NCI-H1048 (cell line): ENCODE measurements at regions not wholly inside any gene's neighbourhood (a gene's known extent, or its start where the extent isn't known, plus 50 kb on each side); places are given as distances from the start of the nearest gene placed in this dataset.
A peak's percentile ranks its signal among the peaks of the same experiment; 100 is the strongest.

Experiments
- DNase-seq: peaks from one replicate; lab custom pipeline; 2025; lab: John Stamatoyannopoulos, UW

GRCh38 chr5:68352166-68352565, 136.6 kb downstream of the PIK3R1 start:
- no peak for DNase-seq

DNA sequence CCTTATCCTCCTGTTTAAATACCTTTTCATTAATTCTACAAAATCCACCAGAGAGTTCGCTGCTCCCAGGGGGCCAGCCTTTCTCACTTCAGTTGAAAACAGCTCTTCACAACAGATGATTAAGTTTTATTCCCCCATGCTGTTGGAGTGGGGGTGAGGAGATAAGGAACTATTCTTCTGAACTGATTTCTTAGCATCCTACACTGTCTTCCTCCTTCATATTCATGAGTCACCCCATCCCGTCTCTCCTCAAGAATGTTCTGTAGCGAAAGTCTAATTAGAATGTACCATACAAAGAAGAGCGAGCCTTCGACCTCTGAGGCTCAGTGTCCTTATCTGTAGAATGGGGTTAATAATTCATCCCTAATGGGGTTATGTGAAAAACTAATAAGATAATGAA, 138.0 kb downstream of the PIK3R1 start:
- DNase-seq = no peak

DNA sequence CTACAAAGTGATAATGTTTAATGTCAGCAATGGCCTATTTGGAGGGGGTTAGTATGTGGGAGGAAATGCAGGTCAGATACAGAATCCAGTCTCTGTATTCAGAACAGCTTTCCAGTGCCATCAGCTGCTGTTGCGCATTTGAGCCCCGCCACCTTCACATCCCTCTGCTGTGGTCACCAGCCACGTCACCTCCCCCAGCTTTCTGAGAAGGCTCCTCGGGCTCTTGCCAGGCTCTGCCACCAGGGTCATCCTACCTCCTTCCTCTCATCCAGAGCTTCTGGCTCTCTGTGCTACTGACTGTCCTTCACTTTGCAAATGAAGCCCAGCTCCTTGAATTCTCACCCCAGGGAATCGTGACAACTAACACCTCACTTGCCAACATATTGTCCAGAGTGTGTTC, 138.8 kb downstream of the PIK3R1 start:
- DNase-seq = no peak

- DNase-seq = no peak
Measured at GRCh38 chr5:68356216-68356615, 140.7 kb downstream of the PIK3R1 start.

GRCh38 chr5:68356623-68357022, 141.1 kb downstream of the PIK3R1 start:
- DNase-seq = no peak

DNA sequence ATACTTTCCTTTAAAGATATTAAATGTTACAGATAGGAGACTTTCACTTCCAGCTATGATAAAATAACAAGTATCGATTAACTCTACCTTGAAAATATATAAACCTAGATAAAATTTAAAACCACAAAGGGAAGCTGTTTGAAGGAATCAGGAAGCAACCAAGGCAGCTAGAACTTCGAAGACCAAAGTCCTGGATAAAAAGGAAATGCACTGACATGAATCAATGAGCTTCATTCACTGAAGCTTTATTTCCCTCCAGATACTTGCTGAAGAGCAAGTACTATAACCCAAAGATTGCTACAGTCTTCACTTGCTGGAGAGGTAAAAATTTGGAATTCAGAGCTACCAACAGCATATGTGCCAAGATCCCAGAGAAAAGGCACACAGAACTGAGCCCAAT, 144.1 kb downstream of the PIK3R1 start:
- no peak for DNase-seq

DNA sequence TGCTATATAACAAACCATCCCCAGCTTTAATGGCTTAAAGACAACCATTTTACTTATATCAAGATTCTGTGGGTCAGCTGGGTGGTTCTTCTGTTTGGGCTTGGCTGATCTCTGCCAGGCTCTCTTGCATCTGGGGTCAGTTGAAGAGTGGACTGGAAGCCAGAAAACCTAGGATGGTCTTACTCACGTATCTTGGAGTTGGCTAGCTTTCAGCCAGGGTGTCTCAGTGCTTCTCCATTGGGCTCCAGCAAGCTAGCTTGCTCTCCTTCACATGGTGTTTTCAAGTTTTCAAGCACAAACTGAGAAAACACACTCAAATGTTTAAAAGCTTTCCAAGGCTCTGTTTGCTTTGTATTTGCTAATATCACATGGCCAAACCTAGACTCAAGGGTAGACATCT, 146.8 kb downstream of the PIK3R1 start:
- no peak for DNase-seq

DNA sequence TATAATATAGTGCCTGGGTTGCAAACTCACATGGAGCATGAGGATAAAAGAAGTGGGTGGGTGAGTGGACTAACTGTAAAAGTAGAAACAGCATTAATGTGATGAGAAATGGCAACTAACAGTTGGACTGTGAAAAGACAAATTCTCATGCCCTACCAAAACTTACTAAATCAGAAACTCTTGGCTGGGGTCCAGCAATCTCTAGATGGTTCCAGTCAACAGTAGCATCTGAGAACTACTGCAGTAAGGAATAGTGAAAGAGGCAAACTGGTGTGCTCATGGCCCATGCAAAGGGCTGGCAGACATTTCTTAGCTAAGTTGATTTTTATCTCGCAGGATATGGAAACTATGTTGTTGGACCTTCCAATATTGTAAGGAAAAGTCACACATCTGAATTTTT, 150.3 kb downstream of the PIK3R1 start:
- no peak for DNase-seq

GRCh38 chr5:68367287-68367686, 151.7 kb downstream of the PIK3R1 start:
- DNase-seq = no peak

- DNase-seq = no peak
Measured at GRCh38 chr5:68367717-68368116, 152.2 kb downstream of the PIK3R1 start.

GRCh38 chr5:68368311-68369022, 152.9 kb downstream of the PIK3R1 start:
- DNase-seq = no peak

DNA sequence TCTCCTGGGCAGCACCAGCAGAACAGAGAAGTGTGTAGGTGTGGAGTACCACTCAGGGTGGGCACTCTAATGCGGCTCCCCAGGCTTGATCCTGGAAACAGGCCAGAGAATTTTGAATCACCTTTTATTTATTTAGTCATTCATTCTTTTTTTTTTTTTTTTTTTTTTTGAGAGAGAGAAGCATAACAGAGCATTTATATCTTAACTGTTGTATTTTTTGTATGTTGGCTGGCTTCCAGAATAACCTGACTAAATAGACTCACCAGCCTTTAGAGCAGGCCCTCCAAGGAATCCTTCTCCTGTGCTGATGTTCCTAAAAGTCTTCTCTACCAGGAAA, 153.4 kb downstream of the PIK3R1 start:
- peak; percentile 12 for DNase-seq

- no peak for DNase-seq
Measured at GRCh38 chr5:68369457-68370125, 154.0 kb downstream of the PIK3R1 start.

DNA sequence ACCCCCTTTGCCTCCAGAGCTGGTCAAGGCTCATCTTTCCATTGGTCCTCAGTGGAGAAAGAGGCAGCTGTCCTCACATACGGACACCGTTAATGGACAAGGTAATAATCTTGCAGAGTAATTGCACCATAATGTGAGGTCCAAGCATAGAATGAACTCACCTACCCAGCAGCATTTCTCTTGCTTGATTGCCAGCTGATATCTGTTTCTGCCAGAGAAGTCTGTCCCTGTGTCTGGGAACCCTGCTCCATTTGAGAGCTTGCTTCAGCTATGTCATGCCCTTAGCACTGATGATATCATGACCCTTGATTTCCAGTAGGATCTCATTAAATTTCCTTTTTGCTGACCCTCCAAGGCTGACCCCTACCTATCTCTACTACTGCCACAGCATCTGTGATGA, 154.6 kb downstream of the PIK3R1 start:
- DNase-seq = no peak

- DNase-seq = no peak
Measured at GRCh38 chr5:68371607-68372006, 156.1 kb downstream of the PIK3R1 start.

DNA sequence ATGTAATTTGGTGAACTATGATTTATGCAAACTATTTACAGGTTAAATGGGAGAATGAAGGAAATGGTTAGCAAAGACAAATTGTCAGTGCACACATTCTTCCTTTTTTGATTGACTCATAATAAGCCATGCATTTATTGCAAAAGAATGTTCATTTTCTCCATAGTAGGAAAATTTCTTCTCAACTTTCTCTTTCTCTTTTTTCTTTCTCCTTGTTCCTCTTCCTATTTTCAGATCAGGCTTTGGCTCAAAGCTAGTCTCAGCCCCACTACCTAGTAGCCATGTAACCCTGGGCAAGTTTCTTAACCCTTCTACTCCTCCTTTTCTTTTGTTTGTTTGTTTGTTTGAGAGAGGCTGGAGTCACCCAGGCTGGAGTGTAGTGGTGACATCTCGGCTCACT, 156.6 kb downstream of the PIK3R1 start:
- no peak for DNase-seq

GRCh38 chr5:68373050-68373449, 157.5 kb downstream of the PIK3R1 start:
- DNase-seq = no peak

GRCh38 chr5:68374796-68375518, 159.4 kb downstream of the PIK3R1 start:
- peak; percentile 80 for DNase-seq

DNA sequence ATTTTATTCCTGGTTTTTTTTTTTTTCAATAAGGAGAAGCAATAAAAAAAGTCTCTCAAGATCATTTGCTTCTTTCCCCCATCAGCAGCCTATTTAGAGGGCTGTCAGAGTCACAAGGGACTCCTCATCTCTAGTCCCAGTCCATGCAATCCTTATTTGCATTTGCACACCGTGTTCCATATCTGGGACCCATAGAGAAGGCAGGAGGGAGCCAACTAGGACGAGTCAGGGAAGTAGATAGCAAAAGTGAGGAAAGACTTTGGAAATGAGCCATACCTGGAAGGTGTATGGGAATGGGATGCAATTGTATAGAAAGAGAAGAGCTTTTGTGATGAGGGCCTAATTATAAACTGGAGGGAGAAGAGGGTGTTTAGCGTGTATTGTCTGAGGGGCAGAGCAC, 160.0 kb downstream of the PIK3R1 start:
- peak; percentile 66 for DNase-seq

DNA sequence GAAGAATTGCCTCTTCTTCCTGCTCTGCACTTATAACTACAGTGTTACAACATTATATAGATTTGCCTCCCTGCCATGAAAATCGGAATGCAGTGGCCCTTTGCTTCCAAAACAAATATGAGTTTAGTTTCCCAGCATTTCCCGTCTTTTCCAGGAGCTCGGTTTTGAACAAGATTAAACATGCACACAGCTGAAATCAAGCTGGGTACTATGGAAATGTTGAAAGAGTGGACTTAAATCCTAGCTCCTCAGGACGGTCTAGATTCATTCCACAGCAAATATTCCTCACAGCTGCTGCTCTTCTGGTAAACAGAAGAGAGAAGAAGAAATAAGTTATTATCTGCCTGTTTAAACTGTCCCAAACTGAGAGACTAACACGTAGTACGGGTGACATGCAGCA, 161.4 kb downstream of the PIK3R1 start:
- no peak for DNase-seq

DNA sequence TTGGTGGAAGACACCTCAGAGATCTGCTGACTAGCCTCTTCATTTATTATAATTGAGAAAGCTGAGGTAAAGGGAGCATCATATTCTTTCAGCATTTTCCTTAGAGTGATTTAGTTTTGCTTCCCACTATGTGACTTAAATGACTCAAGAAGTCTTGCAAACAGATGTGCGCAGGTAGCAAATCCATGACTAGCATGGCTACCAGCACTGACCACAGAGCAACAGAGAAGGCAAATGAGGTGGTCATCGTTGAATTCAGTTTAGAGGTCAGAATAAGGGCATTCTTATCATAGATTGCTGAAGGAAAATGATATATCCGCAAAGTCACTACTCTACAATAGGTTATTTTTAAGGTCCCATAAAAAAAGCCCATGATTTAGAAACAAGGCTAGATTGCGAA, 162.2 kb downstream of the PIK3R1 start:
- DNase-seq = no peak

DNA sequence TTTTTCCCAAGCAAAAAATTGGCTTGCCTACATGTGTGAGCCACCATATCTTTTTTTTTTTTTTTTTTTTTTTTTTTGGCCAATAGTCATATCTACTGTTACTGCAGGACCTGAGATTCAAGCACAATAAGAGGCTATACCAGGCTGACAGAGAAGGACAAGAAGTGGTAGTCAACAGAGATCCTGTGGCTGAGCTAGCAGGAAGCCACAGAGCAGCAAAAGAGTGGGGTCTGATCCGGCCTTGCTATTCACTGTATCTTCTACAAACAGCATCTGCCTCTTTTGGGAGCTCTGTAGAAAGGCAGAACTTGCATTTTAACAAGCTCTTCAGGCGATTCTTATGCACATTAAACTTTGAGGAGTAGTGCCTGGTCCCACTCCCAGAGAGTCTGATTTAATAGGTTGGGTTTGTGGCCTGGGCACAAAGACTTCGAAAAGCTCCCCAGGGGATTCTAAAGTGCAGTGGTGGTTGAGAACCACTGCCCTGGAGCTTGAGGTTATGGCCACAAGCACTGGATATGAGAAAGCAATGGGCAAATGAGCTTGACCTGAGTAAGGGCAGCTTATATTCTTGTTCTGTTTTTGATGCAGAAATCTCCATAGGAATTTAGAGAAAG, 162.8 kb downstream of the PIK3R1 start:
- DNase-seq = no peak
